NCI-H524 (cell line): ENCODE measurements at regions not wholly inside any gene's neighbourhood (a gene's known extent, or its start where the extent isn't known, plus 50 kb on each side); places are given as distances from the start of the nearest gene placed in this dataset.

Experiments
- DNase-seq, 2 experiments: peaks; one replicate each; lab custom pipeline; 2025; lab: John Stamatoyannopoulos, UW

DNA sequence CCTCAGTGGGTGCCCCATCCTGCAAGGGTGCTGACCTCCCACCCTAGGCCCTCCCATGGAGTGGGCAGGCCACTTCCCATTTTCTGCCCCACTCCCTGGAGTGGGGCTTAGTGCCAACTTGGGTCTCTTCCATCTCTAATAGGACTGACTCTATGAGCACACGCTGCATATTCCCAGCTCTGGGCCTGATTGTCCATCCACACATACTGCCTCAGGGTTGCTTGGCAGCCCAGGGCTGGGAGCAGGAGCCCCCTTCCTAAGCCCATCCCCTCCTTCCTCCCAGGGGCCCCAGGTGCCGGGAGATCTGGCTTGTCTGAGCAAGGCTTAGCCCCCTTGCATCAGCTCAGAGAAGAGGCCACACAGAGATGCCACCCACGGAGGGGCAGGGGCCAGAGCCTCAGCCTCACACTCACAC is 55.1 kb downstream of the PJA1 start:
- no peak for DNase-seq

DNA sequence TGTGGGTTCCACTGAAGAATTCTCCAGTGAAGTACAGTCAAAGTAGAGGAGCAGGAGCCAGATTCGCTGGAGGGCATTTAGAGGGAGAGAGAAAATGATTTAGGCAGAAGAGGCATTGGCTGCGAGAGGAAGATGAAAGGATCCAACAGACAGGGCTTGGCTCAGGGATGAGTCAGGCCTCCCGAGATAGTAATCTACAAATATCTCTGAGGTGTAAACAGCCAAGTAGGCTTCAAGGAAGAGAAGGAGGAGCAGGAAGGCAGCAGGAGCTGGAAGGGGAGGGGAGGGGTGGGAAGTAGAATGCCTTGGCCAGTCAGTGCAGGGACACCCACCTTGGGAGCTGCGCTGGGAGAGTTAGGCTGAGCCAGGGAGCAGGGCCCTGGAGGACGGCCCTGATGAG is 55.5 kb downstream of the PJA1 start:
- DNase-seq = no peak

DNA sequence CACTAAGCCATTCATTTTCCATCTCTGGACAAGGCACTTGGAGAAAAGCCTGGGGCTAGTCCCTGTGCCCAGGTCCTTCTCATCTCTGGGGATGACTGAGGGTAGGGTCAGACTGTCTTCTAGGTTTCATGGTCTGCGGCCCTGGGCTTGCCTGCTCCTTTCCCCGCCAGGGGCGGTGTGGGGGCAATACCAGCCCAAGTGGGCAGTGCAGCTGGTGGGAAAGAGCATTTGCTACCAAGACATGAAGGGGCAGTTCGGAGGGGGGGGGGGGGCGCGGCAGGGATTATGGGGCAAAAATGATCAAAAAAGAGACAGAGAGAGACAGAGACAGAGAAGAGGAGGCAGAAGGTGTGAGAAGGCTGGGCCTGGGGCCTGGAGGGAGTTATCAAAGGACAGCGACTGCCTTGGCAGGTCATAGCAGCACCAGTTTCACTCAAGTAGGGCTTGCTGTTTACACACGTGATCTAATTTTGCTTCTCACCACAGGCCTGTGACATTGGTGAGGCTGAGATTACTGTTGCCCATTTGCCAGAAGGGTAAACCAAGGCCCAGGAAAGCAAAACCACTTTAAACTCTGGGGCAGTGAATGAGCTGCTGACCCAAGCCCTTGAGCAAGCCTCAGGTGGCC is 56.1 kb downstream of the PJA1 start:
- no peak for DNase-seq

DNA sequence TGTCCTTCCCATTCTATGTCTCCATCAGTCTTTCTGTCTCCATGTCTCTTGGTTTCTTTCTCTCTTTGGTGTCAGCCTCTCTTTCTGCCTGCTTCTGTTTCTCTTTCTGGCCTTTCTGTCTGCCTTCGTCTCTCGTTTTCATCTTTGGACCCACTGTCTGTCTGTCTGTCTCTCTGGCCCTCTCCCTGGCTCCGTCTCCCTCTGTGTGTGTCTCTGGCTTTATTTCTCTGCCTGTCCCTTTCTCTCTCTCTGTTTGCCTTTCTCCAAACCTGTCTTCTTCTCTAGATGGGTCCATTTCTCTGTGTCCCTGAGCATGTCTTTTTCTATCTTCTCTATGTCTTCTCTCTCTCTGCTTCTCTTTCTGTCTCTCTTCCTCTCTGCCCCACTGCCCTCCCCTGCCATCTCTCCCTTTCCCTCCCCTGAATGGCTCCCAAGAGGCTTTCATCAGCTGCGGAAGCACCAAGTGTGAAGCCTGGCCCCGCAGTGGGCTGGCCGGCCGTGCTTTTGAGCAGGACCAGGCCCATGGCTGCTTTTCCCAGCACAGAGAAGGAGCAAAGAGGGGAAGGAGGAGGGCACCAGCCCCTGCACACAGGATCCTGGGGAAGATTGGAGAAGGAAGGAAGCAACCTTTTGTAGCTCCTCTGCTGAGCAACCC is 57.4 kb downstream of the PJA1 start:
- no peak for DNase-seq

DNA sequence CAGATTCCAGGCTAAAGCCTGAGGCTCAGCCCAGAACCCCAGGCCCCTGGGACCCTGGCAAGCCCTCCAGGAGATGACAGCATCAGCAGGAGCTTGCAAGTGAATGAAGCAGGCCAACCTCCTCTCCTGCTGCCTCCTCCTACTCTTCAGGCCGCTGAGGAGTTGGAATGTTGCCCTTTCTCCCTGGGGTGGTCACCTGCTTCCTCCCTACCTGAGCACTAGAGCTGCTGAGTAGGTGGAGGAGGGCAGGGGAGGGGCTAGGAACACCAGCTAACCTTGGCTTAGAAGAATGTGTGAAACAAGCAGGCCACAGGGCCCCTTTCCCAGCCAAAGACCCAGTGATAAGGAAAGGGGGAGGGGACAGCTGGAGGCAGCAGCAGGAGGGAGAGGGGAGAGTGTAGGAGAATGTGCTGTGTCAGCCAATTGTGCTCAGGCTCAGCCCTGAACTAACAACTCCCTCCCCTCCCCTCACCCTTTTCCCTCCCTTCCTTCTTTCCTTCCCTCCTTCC is 58.0 kb downstream of the PJA1 start:
- DNase-seq = no peak

DNA sequence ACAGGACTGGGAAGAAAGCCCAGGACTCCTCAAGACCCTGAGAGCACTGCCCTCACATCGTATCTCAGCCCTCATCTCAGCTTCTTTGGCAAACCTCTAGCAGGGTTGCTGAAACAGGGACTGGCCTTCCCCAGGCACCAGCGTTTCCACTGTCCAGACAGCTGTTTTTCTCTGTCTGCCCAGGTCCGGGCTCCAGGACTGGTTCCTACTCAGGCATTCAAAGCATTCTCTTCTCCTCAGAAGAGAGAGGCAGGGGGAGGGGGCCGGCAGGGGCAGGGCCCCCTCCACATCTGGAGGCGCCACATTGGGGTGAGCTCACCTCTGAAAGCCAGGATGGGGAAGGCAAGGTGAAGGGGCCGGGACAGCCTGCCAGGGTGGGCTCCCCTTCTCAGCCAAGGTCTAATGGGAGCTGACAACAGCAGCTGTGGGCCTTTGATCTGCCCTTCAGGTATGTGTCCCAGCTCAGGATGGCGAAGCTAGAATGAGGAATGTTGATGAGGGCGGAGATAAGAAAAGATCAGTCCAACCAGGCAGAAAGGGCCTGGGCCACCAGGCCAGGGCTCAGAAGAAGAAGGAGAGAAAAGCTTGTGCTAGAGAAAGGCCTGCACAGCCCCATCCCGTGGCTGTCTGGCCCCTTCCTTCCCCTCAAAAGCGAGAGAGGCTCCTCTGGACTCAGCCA is 60.4 kb downstream of the PJA1 start:
- no peak for DNase-seq

DNA sequence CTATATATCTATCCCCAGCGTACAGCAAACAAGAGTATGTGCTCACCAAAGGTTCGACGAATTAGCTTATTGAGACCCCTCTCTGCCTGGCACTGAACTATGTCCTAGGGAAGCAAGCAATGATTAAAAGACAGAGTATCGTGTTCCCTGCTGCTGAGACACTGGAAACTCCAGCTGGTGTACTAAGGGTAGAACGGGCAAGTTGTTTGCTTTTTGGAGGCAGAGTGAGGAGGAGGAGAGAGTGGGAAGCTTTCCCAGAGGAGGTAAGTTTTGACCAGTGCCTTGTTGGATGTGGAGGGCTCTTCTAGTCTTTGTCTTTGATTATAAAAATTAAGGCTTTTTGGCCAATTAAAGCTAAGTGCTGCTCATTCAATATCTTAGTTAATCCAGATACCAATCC is 61.7 kb downstream of the PJA1 start:
- peak in 1 of 2 experiments; percentile 16 for DNase-seq

DNA sequence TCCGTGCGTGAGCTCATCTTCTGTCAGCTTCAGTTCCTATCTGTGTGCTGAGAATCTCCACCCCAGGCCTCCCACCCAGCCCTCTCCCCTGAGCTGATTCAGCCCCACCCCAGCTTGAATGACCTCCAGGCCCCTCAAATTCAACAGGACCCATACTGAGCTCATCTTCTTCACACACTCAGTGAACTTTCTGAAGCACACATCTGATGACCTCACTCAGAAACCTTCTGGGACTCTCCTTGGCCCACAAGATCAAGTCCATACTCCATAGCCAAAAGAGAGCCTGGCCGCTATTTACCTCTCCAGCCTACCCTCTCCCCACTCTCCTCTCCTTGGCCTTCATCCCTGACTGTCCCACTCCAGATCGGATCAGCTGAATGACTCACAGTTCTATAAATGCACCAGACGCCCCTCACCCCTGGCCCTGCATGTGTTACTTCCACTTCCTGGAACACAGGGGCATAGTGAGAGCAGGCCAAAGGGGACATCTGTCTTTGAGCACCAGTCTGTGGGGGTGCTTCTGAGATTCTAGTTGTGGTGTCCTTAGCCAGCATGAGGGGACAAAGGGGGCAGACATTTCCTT is 62.5 kb downstream of the PJA1 start:
- no peak for DNase-seq

DNA sequence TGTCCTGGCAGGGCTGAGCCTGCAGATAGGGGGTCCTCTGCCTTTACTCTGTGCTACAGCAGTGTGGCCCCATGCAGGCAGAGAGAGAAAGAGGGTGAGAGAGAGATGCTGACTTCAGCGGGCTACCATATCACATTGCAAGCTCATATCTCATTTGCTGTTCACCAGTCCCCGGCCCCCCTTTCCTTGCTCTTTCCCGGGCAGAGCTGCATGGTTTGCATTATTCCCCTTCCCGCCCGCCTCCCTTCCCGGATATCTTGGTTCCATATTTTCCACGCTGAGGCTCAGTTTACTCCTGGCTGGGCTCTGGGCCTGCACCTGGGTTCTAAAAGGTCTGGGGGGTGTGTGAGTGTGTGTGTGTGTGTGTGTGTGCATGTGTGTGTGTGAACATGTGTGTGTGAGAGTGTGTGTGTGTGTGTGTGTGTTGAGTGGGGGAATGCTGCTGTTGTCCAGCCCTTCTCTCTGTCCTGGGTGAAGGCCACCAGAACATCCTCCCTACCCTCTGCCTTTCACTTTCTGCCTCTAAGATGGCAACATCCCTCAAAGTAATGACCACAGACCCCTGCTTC is 63.5 kb downstream of the PJA1 start:
- DNase-seq = no peak

DNA sequence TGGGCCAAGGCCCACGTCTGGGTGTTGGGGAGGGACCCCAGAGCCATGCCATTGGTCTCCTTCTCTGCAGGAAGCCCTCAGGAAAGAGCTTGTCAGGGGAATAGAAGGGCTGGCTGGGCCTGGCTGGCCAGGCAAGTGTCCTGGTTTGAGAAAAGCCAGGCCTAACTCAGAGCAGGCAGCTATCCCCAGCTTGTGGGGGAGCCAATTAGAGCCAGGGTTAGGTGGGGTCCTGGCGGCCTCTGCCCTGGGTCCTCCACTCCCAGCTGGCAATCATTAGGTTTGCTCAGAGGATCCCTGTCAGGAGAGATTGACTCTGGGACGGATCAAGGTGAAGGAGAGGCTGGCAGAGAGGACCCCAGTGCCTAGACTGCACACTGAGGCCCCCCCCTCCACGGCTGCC is 64.8 kb downstream of the PJA1 start:
- DNase-seq = no peak

DNA sequence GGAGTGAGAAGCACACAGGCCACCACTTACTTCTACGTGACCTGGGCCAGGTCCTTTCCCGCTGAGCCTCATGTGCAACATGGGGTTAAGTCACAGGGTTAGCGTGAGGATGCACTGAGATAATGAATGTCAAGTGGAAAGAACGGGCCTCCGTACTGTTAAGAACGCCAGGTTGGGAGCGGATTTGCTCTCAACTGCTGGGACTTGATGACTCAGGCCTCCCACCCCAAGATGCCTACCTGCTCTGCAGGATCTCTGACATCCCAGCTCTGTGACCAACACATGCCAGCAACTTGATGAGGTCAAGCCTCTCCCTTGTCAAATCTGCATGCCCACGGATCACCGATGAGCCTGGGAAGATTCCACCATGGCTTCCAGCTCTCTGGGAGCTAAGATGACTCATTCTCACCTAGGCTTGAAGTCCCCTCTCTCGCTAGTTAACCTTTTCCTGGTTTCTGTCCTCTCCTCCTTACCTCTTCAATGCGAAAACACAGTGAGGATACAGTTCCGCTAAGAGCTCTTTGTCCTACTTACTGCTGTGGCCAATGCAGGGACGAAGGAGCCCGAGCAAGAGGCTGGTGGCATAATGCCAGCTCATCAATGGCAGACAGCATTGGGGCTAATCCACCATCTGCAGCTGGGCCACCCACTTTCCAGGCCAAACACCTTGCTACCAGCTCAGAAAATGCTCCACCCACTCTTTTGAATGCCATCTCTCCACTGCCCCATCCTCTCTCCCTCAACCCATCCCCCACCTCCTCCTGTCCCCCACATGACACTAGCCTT is 67.6 kb downstream of the PJA1 start:
- peak; percentile 67 to 89 for DNase-seq

DNA sequence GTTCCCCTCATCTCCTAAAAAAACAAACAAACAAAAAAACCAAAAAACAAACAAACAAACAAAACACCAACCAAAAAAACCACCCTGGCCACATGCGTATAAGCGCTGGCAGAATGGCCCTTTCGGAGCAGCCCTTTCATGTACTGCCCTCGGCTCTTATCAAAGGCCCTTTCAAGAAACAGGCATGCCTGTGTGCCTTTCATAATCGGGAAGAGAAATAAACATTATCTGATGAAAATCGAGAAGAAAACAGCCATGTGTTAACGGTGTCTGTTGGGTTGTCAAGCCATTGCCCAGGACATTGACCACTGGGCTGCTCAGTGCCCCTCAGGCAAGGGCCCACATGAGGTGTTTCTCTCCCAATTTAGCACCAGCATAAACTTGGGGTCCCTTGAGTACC is 68.3 kb downstream of the PJA1 start:
- no peak for DNase-seq

DNA sequence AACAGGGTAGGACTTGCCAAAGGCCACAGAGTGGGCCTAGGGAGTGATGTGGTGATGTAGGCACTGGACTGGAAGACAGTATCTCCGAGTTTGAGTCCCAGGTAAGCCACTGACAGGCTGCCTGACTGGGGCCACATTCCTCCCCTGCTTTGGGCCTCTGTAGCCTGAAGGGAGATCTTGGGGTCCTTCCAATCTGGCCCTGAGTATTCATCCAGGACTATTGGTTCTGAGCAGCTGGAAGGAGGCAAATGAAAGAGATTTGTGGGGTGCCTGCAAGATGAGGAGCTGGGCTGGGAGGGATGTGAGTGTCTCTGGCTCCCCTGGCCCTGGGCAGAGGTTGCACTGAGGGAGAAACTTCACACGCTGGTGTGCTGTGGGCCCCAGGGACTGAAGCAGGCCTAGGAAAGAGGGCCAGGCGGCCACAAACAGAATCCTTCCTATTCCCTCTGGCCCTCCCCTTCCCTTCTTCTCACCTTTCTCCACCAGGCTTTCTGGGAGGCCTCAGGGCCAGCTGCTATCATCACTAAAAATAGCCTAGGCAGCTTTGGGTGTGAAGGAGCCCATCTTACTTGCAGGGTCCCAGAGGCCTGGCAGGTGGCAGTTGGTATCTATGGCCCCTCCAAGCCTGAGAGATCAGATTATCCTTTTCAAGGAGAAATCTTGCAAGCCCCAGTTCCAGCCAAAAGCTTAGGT is 70.1 kb downstream of the PJA1 start:
- DNase-seq = peak; percentile 95 to 98

DNA sequence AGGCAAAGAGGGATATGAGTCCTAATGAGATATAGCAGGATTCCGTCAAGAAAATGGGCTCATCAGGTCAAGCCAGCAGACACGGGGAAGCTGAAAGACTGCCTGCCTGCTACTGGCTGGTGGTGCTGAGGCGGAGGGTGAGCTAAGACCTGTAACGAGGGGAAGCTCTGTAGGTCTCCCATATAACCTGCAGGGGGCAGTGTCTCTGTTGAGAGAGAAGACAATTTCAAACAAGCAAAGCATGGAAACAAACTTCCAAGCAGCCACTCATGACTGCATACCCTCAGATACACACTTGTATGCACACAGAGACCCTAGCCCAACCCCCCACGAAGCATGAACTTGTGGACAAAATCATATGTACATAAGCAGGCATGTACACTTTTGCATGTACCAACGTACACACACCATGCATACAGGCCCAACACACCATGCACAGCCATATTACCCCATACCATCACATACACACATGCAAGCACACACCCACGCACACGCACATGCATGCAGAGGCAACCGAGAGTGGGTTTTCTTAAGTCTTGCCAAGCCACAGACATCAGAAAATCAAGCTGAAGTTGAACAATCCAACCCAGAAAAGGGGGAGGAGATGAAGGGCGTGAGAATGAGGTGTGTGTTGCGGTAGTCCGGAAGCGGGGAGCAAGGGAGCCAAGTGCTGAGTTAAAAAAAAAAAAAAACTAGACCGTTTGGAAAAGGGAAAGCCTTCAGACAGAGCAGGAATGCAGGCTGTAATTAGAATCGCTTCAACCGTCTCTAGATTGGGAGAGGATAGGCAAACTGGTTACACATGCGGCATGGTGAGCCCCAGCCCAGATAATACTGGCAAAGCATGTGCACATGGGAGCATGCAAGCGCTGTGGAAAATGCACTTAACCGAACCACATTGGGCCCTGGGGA is 71.0 kb downstream of the PJA1 start:
- DNase-seq = peak; percentile 24 to 70

DNA sequence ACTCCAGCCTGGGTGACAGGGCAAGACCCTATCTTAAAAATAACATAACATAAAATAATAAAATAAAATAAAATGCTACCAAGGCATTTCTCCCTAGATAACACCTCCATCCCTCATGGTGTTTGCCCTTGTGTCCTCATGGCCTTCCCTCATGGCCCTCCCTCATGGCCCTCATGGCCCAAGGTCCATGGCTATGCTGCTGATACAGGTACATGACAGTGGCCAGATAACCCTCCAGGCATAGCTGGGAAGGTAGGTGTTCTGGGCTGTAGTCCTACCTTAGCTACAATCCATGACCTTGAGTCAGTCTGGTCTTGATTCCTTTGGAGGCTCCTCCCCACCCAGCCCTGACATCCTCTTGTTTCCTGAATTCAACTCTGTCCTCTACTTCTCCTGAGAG is 75.2 kb downstream of the PJA1 start:
- DNase-seq = no peak

DNA sequence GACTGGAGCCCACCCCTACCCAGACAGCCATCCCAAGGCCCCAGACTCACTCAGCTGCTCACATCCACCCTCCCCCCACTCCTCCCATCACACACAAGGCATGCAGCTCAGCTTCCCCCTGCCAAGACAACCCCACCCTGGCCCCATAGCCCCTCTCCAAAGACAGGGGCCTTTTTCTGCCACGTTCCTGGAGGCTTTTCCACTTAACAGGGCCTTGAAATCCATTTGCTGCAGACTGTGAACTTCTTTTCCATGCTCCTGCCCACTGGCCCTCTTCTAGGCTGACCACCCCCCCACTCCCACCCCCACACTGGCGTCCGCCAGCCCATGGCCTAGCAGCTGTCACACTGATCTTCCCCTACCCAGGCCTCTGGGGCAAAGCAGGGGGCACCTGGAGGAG is 76.0 kb downstream of the PJA1 start:
- DNase-seq = no peak

DNA sequence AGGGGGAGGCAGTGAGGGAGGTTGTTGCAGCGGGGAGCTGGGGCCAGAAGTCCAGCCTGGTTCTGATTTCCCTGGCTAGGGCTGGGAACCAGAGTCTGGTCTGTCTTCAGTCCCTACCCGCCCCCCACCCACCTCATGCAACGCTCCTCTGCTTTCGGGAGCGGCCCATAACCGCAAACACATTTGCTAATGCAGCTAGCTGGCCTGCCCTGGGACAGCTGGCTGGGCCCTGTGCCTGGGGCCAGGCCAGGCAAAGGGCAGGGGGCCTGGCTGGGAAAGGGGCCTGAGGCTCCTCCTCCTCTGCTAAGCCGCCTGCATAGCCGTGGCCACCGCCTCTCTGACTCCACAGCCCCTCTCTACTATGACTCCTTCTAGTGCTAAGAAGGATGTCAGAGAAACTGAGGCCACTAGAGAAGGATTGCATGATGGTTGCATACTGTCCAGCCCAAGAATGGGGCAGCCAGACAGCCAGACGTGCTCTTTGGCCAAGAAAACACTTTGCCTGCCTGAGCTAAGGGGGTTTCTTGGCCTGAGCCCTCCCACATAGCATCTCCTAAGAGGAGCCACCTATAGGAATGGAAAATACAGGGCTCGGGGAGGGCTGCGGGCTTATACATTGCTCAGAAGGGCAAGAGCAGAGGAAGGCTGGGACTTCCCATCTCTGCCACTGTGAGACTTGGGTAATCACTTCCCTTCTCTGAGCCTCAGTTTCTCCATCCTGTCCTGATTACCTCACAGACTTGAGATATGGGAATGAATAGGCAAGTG is 76.9 kb downstream of the PJA1 start:
- DNase-seq = no peak

DNA sequence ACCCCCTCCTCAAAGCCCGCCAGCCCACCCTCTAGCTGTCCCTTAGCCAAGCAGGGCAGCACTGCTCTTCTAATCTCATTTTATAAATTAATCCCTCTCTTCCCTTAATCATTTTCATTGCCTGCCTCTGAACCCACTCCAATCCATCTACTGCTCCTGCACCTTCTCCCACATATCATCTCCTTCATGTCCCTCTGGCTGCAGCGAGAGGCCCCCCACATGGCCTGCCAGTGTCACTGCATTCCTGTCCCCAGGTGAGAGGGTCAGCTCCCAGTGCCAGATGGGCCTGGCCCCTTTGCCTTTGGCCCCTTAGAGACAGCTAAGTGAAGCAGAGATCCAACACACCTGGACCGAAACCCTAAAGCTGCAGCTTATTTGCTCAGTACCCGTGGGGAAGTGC is 79.4 kb downstream of the PJA1 start:
- peak in 1 of 2 experiments; percentile 28 for DNase-seq

DNA sequence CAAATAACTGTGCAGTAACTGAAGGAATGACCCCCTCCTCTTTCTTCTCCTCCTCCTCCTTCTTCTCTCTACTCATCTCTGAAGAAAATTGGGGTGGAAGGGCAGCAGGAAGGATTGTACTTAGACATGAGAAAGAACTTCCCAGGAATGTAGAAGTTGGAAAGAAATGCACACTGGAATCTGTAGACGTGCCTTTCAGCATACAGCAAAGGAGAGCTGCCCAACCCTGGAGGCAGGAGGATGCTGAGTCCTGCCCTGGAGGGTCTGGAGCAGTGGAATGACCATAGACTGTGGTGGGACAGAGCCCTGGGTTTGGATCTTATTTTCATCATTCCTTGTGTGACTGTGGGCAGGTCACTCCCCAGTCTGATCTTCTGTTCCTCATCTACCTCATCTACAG is 80.1 kb downstream of the PJA1 start:
- DNase-seq = no peak
